ENCODE measurements at regions not wholly inside any gene's neighbourhood (a gene's known extent, or its start where the extent isn't known, plus 50 kb on each side); places are given as distances from the start of the nearest gene placed in this dataset.

DNA sequence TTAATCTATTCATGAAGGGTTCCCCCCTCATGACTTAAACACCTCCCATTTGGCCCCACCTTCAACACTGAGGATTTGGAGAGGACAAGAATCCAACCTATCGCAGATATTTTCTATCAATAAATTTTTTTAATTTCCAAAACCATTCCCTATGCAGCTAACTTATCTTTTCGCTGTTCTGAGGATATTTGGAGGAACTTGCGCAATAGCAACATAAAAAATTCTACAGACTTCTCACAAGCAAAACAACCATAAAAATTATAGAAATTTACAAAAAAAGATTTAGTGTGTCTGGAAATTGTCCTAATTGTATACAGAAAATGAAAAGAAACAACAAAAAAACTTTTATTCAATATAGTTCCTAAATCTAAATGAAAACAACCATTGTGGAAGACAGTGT, 1472.7 kb upstream of the ZEB2 start:
- Histone ChIP-seq H3K27ac (no peak overlapping the region), H3K9me3 (peaks cover 0 to 20% (median 0%) of the 10 kb centered on the region in 3 donors), H3K36me3 (no peaks in the 10 kb centered on the region), H3K4me3 (no peak overlapping the region), H3K27me3 (no peaks in the 10 kb centered on the region), H3K4me1 (no peaks in the 10 kb centered on the region)
- 95 to 100% methylated on average over 3 of the region's 3 CpGs for WGBS, 2 donors (ENCODE audit: low coverage in 1 of 2)
- no peak for ATAC-seq
- TF ChIP-seq POLR2A (IDR thresholded peaks at IDR 0.05) (no peak), EP300 (IDR thresholded peaks at IDR 0.05) (no peak), POLR2AphosphoS5 (IDR thresholded peaks at IDR 0.05) (no peak)
- TF ChIP-seq, protein P1, sequence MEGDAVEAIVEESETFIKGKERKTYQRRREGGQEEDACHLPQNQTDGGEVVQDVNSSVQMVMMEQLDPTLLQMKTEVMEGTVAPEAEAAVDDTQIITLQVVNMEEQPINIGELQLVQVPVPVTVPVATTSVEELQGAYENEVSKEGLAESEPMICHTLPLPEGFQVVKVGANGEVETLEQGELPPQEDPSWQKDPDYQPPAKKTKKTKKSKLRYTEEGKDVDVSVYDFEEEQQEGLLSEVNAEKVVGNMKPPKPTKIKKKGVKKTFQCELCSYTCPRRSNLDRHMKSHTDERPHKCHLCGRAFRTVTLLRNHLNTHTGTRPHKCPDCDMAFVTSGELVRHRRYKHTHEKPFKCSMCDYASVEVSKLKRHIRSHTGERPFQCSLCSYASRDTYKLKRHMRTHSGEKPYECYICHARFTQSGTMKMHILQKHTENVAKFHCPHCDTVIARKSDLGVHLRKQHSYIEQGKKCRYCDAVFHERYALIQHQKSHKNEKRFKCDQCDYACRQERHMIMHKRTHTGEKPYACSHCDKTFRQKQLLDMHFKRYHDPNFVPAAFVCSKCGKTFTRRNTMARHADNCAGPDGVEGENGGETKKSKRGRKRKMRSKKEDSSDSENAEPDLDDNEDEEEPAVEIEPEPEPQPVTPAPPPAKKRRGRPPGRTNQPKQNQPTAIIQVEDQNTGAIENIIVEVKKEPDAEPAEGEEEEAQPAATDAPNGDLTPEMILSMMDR (IDR thresholded peaks at IDR 0.05): no peak

DNA sequence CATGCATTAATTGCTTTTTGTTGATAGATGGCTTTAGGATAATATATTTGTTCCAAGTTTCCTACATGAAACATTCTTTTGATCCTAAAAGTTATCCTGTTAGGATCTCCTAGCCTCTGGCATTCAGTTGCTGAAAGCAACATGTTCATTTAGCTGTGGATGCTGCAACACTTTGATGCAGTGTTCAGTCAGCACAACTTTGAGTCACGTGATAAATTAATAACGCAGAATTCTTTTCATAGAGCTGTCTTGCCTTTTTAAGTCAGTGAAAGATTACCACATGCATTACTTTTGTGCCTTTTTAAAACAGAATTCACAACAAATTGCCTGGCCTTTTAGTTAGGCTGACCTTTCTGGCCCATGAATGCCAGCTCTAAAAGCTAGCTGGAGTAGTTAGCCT, 1467.9 kb upstream of the ZEB2 start:
- Histone ChIP-seq H3K27ac (no peak overlapping the region), H3K4me1 (no peaks in the 10 kb centered on the region), H3K27me3 (no peaks in the 10 kb centered on the region), H3K4me3 (no peak overlapping the region), H3K9me3 (no peaks in the 10 kb centered on the region), H3K36me3 (no peaks in the 10 kb centered on the region)
- ATAC-seq: no peak
- no peak for TF ChIP-seq POLR2AphosphoS5 (IDR thresholded peaks at IDR 0.05)
- TF ChIP-seq EP300 (IDR thresholded peaks at IDR 0.05): no peak
- no peak for TF ChIP-seq POLR2A (IDR thresholded peaks at IDR 0.05)
- TF ChIP-seq, protein P1 (IDR thresholded peaks at IDR 0.05): no peak
- WGBS, 2 donors (ENCODE audit: low coverage in 1 of 2): 14 to 87% methylated on average over 2 of the region's 2 CpGs

DNA sequence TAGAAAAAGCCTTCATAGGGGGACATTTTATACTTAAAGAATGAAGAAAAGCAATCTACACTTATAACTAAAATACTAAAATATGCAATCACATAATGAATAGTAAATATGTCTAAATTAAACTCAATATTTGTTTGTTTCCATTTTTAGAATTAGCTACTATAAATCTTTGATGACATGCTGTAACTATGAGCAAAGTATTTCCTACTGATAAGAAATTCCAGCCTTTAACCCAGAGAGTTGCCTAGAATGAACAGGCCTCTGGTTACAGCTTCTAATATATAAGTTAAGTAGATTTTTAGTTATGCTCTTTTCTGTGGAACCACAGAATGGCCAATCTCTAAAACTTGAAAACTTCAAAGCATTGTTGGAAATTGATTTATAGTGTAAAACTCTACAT, 1465.6 kb upstream of the ZEB2 start:
- Histone ChIP-seq H3K4me3 (no peak overlapping the region), H3K27me3 (no peaks in the 10 kb centered on the region), H3K36me3 (no peaks in the 10 kb centered on the region), H3K27ac (no peak overlapping the region), H3K4me1 (no peaks in the 10 kb centered on the region), H3K9me3 (no peaks in the 10 kb centered on the region)
- ATAC-seq: no peak
- TF ChIP-seq POLR2A (IDR thresholded peaks at IDR 0.05) (no peak), EP300 (IDR thresholded peaks at IDR 0.05) (no peak), POLR2AphosphoS5 (IDR thresholded peaks at IDR 0.05) (no peak)
- TF ChIP-seq, protein P1 (IDR thresholded peaks at IDR 0.05): no peak

DNA sequence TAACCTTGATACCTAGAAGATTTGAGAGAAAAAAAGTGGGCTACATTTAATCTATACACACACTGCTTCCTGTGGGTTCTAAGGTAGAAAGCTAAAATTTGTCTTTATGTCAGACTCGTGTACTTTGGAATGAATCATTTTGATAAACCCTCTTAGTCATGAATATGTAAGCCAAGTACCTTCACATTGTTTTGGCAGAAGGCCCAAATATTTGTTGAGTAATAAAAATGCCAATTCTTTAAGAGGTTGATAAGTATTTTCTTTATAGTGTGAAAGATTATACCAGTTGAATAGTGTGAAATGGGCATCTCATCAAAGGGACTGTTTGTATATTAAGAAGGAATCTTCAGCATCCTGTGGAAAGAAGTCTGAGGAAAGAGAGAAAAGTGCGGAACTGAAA, 1464.7 kb upstream of the ZEB2 start:
- Histone ChIP-seq H3K9me3 (no peaks in the 10 kb centered on the region), H3K27me3 (no peaks in the 10 kb centered on the region), H3K36me3 (no peaks in the 10 kb centered on the region), H3K27ac (no peak overlapping the region), H3K4me1 (no peaks in the 10 kb centered on the region), H3K4me3 (no peak overlapping the region)
- ATAC-seq: no peak
- TF ChIP-seq, protein P1 (IDR thresholded peaks at IDR 0.05): no peak
- TF ChIP-seq EP300 (IDR thresholded peaks at IDR 0.05) (no peak), POLR2AphosphoS5 (IDR thresholded peaks at IDR 0.05) (no peak), POLR2A (IDR thresholded peaks at IDR 0.05) (no peak)
- WGBS, 2 donors (ENCODE audit: low coverage in 1 of 2): 50 to 61% methylated on average over 2 of the region's 2 CpGs

DNA sequence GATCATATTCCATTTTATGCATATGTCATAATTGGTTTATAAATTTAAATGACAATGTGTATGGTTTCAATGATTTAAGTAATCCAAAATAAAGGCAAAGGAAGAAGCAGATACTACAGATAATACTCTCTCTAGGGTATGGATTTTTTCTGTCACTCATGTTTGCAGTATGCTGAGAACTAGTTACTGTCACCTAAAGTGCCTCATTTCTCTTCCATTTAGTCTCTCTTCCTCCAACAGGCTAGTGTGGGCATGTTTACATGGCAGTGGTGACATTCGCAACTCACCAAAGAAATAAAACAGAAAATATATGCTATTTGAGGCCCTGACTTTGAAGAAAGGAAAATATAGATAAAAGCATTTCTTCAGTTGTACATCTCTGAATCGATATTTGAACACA, 1460.4 kb upstream of the ZEB2 start:
- TF ChIP-seq POLR2A (IDR thresholded peaks at IDR 0.05) (no peak), POLR2AphosphoS5 (IDR thresholded peaks at IDR 0.05) (no peak), EP300 (IDR thresholded peaks at IDR 0.05) (no peak)
- TF ChIP-seq, protein P1 (IDR thresholded peaks at IDR 0.05): no peak
- Histone ChIP-seq H3K27ac (no peak overlapping the region), H3K9me3 (no peaks in the 10 kb centered on the region), H3K4me1 (no peaks in the 10 kb centered on the region), H3K27me3 (no peaks in the 10 kb centered on the region), H3K36me3 (no peaks in the 10 kb centered on the region), H3K4me3 (no peak overlapping the region)
- WGBS, 2 donors (ENCODE audit: low coverage in 1 of 2): 96 to 100% methylated on average over 2 of the region's 2 CpGs
- ATAC-seq: no peak
